ENCODE measurements at regions not wholly inside any gene's neighbourhood (a gene's known extent, or its start where the extent isn't known, plus 50 kb on each side); places are given as distances from the start of the nearest gene placed in this dataset.
"Not testable (repeated sequence)": the region's sequence is repeated elsewhere in the genome, so short reads cannot be mapped to it uniquely, and the experiment has no call there.

DNA sequence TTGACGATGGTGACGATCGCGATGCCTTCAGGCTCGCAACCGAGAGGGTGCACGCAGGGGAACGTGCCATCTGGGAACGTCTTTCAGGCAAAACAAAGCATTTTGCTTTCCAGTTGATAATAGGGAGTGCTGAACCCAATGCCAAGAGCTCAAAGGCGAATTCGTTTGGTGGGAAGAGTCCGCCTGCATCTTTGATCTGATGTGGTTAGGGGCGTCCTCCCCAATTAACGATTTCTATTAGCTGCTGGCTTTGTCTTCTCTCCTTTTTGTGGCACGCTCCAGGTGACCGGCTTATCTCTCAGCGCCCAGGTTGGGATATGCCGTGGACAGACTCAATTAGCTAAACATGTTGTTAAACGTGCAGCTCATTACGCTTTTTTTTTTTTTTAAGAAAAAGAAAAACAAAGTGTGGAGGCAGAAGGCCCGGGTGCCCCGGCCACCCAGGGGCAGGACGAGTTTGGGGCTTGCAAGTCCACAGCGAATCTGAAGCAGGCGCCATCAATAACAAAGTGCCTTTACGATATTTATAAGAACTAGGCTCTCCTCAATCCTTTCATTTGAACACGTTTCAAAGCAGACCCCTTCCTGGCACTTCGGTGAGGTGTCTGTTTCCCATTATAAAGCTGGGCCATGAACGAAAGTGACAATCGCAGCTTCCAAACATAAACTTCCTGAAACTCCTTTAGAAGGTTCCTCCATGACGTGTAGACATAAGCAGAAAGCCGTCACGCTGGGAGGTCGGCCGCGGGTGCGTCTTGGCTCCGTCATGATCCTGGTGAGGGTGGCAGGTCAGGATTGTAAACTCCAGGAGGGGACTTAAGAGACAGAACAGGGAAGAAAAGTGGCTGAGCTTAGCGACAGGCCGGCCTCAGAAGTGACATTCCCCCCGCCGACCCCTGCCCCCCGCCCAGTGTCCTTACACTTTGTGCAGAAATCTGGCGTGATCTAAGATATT, 155.3 kb downstream of the LAT start:
- TF ChIP-seq POLR2AphosphoS5 (IDR thresholded peaks at IDR 0.05) (peak in 1 of 4 donors; percentile 39), EP300 (IDR thresholded peaks at IDR 0.05) (peak in 1 of 4 donors; percentile 13)
- TF ChIP-seq, protein P1, sequence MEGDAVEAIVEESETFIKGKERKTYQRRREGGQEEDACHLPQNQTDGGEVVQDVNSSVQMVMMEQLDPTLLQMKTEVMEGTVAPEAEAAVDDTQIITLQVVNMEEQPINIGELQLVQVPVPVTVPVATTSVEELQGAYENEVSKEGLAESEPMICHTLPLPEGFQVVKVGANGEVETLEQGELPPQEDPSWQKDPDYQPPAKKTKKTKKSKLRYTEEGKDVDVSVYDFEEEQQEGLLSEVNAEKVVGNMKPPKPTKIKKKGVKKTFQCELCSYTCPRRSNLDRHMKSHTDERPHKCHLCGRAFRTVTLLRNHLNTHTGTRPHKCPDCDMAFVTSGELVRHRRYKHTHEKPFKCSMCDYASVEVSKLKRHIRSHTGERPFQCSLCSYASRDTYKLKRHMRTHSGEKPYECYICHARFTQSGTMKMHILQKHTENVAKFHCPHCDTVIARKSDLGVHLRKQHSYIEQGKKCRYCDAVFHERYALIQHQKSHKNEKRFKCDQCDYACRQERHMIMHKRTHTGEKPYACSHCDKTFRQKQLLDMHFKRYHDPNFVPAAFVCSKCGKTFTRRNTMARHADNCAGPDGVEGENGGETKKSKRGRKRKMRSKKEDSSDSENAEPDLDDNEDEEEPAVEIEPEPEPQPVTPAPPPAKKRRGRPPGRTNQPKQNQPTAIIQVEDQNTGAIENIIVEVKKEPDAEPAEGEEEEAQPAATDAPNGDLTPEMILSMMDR (IDR thresholded peaks at IDR 0.05) = not testable (repeated sequence)

Measured in sigmoid colon (tissue), 4 donors.